ENCODE measurements at regions not wholly inside any gene's neighbourhood (a gene's known extent, or its start where the extent isn't known, plus 50 kb on each side); places are given as distances from the start of the nearest gene placed in this dataset.

- ATAC-seq (no peak), DNase-seq (peak; percentile 12)
- Histone ChIP-seq H3K27ac (no peak overlapping the region), H3K9me3 (no peaks in the 10 kb centered on the region), H3K4me3 (no peak overlapping the region), H3K4me1 (no peaks in the 10 kb centered on the region), H3K27me3 (no peaks in the 10 kb centered on the region), H3K36me3 (no peaks in the 10 kb centered on the region)
- TF ChIP-seq, protein P1, sequence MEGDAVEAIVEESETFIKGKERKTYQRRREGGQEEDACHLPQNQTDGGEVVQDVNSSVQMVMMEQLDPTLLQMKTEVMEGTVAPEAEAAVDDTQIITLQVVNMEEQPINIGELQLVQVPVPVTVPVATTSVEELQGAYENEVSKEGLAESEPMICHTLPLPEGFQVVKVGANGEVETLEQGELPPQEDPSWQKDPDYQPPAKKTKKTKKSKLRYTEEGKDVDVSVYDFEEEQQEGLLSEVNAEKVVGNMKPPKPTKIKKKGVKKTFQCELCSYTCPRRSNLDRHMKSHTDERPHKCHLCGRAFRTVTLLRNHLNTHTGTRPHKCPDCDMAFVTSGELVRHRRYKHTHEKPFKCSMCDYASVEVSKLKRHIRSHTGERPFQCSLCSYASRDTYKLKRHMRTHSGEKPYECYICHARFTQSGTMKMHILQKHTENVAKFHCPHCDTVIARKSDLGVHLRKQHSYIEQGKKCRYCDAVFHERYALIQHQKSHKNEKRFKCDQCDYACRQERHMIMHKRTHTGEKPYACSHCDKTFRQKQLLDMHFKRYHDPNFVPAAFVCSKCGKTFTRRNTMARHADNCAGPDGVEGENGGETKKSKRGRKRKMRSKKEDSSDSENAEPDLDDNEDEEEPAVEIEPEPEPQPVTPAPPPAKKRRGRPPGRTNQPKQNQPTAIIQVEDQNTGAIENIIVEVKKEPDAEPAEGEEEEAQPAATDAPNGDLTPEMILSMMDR (IDR thresholded peaks at IDR 0.05) = no peak
- intact Hi-C loops (cut with DNase I) = no loop called here
Observed at GRCh38 chr4:4752576-4753401, 106.7 kb upstream of the MSX1 start.

- intact Hi-C loops (cut with DNase I) = no loop called here
- TF ChIP-seq, protein P1 (IDR thresholded peaks at IDR 0.05) = no peak
- no peak overlapping the region for H3K27ac ChIP-seq
- no peaks in the 10 kb centered on the region for H3K9me3 ChIP-seq
- no peak for DNase-seq
- no peaks in the 10 kb centered on the region for H3K27me3 ChIP-seq
- ATAC-seq = no peak
- no peaks in the 10 kb centered on the region for H3K4me1 ChIP-seq
- no peak overlapping the region for H3K4me3 ChIP-seq
- H3K36me3 ChIP-seq = no peaks in the 10 kb centered on the region
Observed at GRCh38 chr4:4752025-4752424, 107.4 kb upstream of the MSX1 start.

GRCh38 chr4:4750187-4750586 lies 109.3 kb upstream of the MSX1 start:
- TF ChIP-seq, protein P1 (IDR thresholded peaks at IDR 0.05) = no peak
- no peak for ATAC-seq
- no peak for DNase-seq
- peaks cover 8% of the 10 kb centered on the region for H3K9me3 ChIP-seq
- no peaks in the 10 kb centered on the region for H3K4me1 ChIP-seq
- no peak overlapping the region for H3K27ac ChIP-seq
- H3K4me3 ChIP-seq = no peak overlapping the region
- H3K27me3 ChIP-seq = no peaks in the 10 kb centered on the region
- no peaks in the 10 kb centered on the region for H3K36me3 ChIP-seq
- intact Hi-C loops (cut with DNase I) = no loop called here

GRCh38 chr4:4749137-4749536 lies 110.3 kb upstream of the MSX1 start:
- no peak overlapping the region for H3K4me3 ChIP-seq
- no peak overlapping the region for H3K27ac ChIP-seq
- intact Hi-C loops (cut with DNase I) = no loop called here
- H3K27me3 ChIP-seq = no peaks in the 10 kb centered on the region
- H3K4me1 ChIP-seq = no peaks in the 10 kb centered on the region
- peaks cover 8% of the 10 kb centered on the region for H3K9me3 ChIP-seq
- TF ChIP-seq, protein P1 (IDR thresholded peaks at IDR 0.05) = no peak
- H3K36me3 ChIP-seq = no peaks in the 10 kb centered on the region
- DNase-seq (no peak), ATAC-seq (no peak)

DNA sequence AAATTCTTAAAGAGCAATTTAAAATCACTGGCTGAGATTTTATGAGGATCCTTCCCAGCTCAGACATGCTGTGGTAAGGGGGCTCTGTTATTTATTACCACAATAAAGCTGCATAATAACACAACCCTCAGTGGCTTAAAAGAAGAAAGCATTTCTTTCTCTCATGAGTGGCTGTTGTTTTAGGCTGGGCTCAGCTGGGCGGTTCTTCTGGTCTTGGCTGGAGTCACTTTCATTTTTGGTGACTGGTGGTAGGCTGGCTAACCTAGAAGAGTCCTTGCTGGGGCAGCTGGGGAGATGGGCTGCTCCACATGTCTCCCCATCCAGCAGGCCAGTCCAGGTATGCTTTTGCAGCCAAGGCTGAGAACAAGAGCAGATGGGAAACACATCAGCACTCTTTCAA lies 113.0 kb upstream of the MSX1 start:
- Histone ChIP-seq H3K27me3 (no peaks in the 10 kb centered on the region), H3K4me3 (no peak overlapping the region), H3K9me3 (peaks cover 8% of the 10 kb centered on the region), H3K36me3 (no peaks in the 10 kb centered on the region), H3K4me1 (no peaks in the 10 kb centered on the region), H3K27ac (no peak overlapping the region)
- TF ChIP-seq, protein P1 (IDR thresholded peaks at IDR 0.05) = no peak
- DNase-seq (no peak), ATAC-seq (no peak)
- intact Hi-C loops (cut with DNase I) = no loop called here

Data from upper lobe of right lung (tissue), 1 donor.